ENCODE measurements at regions not wholly inside any gene's neighbourhood (a gene's known extent, or its start where the extent isn't known, plus 50 kb on each side); places are given as distances from the start of the nearest gene placed in this dataset.

GRCh38 chr7:109956916-109957315 is 1134.0 kb upstream of the LRRN3 start:
- no peak for DNase-seq

- DNase-seq: no peak
Measured at GRCh38 chr7:109963741-109964140, 1127.2 kb upstream of the LRRN3 start.

GRCh38 chr7:109964780-109965179 is 1126.1 kb upstream of the LRRN3 start:
- DNase-seq: no peak

- DNase-seq: no peak
Measured at GRCh38 chr7:109967406-109967805, 1123.5 kb upstream of the LRRN3 start.

GRCh38 chr7:109983618-109984017 is 1107.3 kb upstream of the LRRN3 start:
- no peak for DNase-seq

- DNase-seq: no peak
Measured at GRCh38 chr7:109984729-109985128, 1106.2 kb upstream of the LRRN3 start.

GRCh38 chr7:109986701-109987100 is 1104.2 kb upstream of the LRRN3 start:
- DNase-seq: no peak

- no peak for DNase-seq
Measured at GRCh38 chr7:109996411-109996810, 1094.5 kb upstream of the LRRN3 start.

- DNase-seq: no peak
Measured at GRCh38 chr7:109996927-109997326, 1094.0 kb upstream of the LRRN3 start.

GRCh38 chr7:109997837-109998236 is 1093.1 kb upstream of the LRRN3 start:
- DNase-seq: no peak

GRCh38 chr7:110001254-110001938 is 1089.5 kb upstream of the LRRN3 start:
- DNase-seq: no peak

GRCh38 chr7:110003827-110004226 is 1087.1 kb upstream of the LRRN3 start:
- DNase-seq: no peak

- DNase-seq: no peak
Measured at GRCh38 chr7:110007320-110008063, 1083.4 kb upstream of the LRRN3 start.

- DNase-seq: no peak
Measured at GRCh38 chr7:110010359-110010758, 1080.6 kb upstream of the LRRN3 start.

GRCh38 chr7:110017405-110017804 is 1073.5 kb upstream of the LRRN3 start:
- DNase-seq: no peak

GRCh38 chr7:110027385-110027784 is 1063.5 kb upstream of the LRRN3 start:
- no peak for DNase-seq

- no peak for DNase-seq
Measured at GRCh38 chr7:110043519-110043918, 1047.4 kb upstream of the LRRN3 start.

GRCh38 chr7:110050785-110051184 is 1040.1 kb upstream of the LRRN3 start:
- DNase-seq: no peak

- no peak for DNase-seq
Measured at GRCh38 chr7:110051372-110051771, 1039.6 kb upstream of the LRRN3 start.

- DNase-seq: no peak
Measured at GRCh38 chr7:110056331-110056730, 1034.6 kb upstream of the LRRN3 start.

GRCh38 chr7:110058401-110058800 is 1032.5 kb upstream of the LRRN3 start:
- DNase-seq: no peak

- DNase-seq: no peak
Measured at GRCh38 chr7:110061387-110061786, 1029.5 kb upstream of the LRRN3 start.

- DNase-seq: no peak
Measured at GRCh38 chr7:110065121-110065520, 1025.8 kb upstream of the LRRN3 start.

- no peak for DNase-seq
Measured at GRCh38 chr7:110066843-110067242, 1024.1 kb upstream of the LRRN3 start.

Measured in inflammatory macrophage (primary cell).